Adrenal gland (tissue), 5 donors: ENCODE measurements at regions not wholly inside any gene's neighbourhood (a gene's known extent, or its start where the extent isn't known, plus 50 kb on each side); places are given as distances from the start of the nearest gene placed in this dataset.

ENCODE experiments used
- CTCF ChIP-seq, 6 experiments: fragments of 450-650 bp in 4 of 6; fragments of 200-600 bp in 2 of 6; sonication (generic) in 1 of 6; IDR thresholded peaks; 1 replicate in 5 of 6; 2 replicates in 1 of 6; pipeline versions ENCODE4 v1.5.1 to v1.8.0; 2016 to 2021; ENCODE audit warnings: antibody characterized with exemption in 6 of 6, mild to moderate bottlenecking in 2 of 6, moderate library complexity in 1 of 6
- POLR2A ChIP-seq, 2 donors: fragments of 450-650 bp; IDR thresholded peaks; one replicate each; pipeline ENCODE4 v1.6.1; 2017; ENCODE audit warnings: antibody characterized with exemption in 2 of 2, mild to moderate bottlenecking in 2 of 2, moderate library complexity in 1 of 2
- donor health status: DM: no; HTN: no; CAD: no.

- TF ChIP-seq CTCF (IDR thresholded peaks at IDR 0.05) = no peak
- TF ChIP-seq POLR2A (IDR thresholded peaks at IDR 0.05) = no peak
These were observed 85.4 kb downstream of the CD83 start for GRCh38 chr6:14202947-14203346.
